T-helper 9 cell (primary cell): ENCODE measurements at regions not wholly inside any gene's neighbourhood (a gene's known extent, or its start where the extent isn't known, plus 50 kb on each side); places are given as distances from the start of the nearest gene placed in this dataset.

Experiments
- DNase-seq: peaks from one replicate; pipeline ENCODE4 v3.0.0-alpha.2; 2020

DNA sequence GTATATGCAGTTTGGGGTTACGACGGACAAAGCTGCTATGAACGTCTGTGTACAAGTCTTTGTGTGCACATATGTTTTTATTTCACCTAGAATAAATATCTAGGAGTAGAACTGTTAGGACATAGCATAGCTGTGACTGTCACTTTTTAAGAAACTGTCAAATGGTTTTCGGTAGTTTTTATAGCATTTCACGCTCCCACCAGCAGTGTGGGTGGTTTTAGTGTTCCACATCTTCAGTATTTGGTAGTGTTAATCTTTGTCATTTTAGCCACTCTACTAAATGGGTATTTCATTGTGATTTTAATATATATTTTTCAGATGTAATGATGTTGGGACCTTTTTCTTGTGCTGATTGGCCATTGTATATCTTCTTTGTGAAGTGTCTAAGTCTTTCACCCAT lies 109.1 kb upstream of the BCAT1 start:
- no peak for DNase-seq

DNA sequence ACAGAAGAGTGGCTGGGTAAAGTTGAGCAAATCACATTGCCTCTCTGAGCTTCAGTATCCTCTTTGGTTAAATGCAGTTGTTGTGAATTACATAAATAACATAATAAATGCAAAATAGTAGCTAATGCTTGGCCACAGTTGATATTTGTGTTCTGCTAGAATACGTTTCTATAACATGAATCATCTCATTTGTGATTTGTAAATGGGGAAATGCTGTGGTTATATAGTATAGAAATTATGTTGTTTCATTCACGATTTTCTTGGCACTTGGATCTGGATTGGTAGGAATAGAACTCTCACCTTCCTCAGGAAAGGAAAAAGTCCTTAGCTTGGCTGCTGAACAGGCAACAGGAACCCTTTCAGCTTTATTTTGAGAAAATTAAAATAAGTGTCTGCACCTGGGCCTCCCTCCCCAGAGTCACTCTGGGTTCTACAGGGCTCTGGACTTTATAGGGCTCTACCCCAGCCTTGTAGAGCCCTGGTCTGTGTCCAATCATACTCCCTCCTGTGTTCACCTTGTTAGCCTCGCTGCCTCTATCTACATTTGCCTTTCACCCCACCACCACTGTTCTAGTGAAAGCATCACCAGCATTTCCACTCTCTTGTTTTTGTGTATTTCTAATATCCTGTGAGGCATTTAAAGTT lies 107.7 kb upstream of the BCAT1 start:
- DNase-seq = no peak

DNA sequence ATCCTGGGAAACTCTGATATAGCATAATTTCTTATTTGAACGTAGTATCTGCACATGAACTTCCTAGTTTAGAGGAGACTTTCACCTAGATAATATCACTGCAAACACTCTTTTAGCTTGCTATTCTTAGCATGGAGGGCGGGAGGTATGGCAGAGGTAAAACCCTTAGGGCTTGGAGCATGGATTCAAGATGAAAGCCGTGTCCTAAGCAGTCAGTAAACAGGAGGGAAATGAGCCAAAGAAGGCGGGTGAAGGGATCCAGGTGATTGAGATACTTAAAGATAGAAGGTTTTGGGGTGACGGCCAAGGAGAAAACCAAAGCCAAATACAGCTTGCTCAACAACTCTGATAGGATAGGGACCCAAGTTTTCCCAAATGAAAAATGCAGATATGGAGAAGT lies 107.1 kb upstream of the BCAT1 start:
- no peak for DNase-seq

DNA sequence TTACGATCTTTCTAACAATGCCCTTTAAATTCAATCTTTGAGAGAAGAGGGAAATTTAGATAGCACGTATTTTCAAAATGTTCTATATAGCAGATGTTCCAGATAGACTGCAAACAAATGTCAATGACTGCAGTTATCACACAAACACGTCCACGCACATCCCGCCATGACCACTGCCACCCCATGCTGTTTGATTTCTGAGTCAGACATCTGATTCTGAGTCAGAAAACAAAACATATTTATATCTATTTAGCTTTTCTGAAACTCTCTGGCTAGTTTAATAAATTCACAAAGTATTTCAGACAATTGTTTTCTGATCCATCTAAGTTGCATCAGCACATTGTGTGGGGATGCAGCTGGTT lies 105.9 kb upstream of the BCAT1 start:
- peak; percentile 11 for DNase-seq

GRCh38 chr12:25054076-25054782 lies 105.3 kb upstream of the BCAT1 start:
- DNase-seq = no peak

DNA sequence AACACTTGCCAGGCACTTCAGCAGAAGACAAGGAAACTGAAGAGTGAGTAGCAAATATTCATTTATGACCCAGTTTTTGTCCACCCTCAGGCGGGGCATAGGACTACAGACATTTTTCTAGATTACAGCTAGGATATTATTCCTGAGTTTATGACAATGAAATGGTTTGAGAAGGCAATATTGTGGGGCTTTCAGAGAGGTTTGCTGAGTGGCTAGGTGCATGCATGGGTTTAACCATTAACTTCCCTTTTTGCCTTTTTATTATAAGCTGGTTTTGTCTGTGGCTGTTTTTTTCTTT lies 104.0 kb upstream of the BCAT1 start:
- no peak for DNase-seq

DNA sequence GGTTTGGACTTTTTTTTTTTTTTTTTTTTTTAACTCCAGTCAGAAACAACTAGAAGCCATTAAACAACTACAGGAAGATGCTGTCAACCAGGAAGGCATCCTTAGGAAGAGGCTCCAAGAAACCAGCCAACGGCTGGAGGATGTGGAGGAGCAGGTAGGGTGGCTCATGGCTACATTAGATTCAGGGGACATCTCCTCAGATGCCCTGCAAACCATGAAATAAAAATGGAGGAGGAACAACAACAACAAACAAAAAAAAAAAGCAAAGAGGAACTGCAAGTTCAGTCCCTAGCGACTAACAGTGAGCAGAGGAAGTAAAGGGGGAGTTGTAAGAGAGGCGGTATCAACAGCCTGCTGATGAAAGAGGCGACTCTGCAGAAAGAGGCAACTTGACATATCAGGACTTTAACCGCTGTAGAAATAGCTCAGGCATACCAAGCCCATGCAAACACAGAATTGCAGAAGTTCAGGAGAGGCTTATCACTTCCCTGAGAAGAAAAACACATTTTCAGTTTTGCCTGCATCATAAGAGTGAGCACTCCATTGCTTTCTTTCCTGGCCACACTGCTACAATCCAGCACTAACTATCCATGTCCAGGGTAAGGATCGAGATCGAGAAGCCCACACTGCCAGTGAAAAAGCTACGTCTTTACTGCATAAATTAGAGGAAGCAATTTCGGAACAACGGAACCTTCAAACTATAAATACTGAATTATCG lies 103.5 kb upstream of the BCAT1 start:
- DNase-seq = peak; percentile 13

DNA sequence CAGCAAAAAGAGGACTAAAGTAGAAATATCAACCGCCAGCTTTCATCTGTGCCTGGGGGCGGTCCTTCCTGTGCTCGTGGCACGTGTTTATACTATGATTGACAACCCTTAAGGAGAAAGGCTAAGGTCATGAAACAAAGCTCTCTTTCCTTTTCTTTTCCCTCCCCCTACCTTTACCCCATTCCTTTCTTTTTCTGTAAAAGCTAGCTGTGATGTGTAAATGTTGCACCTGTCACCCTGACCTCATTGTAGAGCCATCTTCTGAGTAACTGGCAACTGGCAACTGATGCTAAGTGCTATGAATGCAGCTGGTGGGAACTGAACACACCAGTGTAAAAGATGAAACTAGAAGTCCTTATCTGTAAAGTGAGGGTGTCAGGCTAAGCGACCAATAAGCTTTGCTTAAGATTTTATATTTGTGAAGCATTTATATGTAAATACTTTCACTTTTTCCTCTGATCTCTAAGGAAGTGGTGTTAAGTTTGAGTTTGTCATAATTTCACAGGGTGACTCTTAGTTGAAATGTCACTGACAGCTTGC lies 102.8 kb upstream of the BCAT1 start:
- peak; percentile 18 for DNase-seq

GRCh38 chr12:25051171-25051570 lies 102.3 kb upstream of the BCAT1 start:
- no peak for DNase-seq

DNA sequence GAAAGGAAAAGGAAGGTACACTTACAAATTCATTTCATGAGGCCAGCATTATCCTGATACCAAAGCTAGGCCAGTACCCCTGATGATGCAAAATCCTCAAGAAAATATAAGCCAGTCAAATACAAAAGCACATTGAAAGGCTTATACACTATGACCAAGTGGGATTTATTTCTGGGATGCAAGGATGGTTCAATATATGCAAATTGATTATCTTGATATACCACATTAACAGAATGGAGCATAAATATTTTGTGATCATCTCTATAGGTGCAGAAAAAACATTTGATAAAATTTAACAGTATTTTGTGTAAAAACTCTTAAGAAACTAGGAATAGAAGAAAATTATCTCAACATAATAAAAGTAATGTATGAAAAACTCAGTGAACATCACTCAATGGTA lies 97.0 kb upstream of the BCAT1 start:
- DNase-seq = no peak

GRCh38 chr12:25041006-25041741 lies 92.3 kb upstream of the BCAT1 start:
- DNase-seq = no peak

DNA sequence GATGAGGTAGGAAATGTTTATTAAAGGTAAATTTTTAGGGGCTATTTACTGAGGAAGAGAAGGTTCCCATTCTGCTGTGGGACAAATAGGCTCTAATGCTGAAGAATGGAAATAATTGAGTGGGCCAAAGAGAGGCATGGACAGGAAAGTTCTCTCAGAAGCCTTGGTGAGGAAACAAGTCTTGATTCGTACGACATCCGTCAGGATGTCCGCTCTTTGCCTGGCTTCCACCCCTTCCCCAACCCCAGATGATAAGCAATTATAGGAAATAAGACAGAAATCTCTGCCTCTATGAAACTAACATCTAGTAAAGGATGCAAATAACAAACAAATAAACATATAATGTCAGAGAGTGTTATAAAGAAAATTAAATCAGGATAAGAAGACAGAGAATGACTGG lies 91.7 kb upstream of the BCAT1 start:
- no peak for DNase-seq

DNA sequence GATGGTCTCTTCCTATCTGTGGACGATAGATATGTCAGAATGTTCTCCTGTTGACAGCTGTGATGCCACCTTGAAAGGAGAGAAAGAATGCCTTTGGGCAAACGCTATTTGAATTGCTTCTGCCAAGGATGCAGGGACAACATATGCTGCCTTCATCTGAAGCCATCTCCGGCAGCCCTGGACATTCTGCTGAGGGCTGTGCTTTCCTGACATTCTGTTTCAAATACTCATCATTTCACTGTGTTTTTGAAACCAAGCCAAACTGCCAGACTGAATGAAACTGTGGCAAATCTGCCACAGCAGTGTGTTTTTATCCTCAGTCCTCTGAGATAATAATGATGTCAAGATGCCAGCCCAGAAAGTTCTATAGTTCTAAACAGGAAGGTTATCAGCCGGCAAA lies 85.8 kb upstream of the BCAT1 start:
- no peak for DNase-seq

DNA sequence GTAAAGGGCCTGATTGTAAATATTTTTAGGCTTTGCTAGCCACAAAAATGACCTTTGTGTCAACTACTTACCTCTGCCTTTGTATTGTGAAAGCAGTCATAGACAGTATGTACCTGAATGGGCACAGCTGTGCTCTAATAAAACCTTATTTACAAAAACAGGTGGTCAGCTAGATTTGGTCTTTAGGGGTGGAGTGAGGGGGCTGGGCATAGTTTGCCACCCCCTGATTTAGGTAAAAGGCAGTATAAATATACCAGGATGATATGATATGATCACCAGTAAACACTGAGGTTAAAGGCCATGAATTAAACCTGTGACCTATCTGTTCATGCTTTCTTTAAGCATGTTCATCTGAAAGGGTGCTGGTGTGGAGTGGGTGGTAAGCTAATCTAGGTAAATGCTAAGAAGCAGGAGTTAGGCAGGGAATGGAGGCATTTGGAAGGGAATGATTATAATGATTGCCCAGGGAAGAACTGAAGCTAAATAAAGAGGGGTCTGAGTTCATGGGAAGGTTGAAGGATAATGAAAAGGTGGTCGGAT lies 77.1 kb upstream of the BCAT1 start:
- DNase-seq = no peak

DNA sequence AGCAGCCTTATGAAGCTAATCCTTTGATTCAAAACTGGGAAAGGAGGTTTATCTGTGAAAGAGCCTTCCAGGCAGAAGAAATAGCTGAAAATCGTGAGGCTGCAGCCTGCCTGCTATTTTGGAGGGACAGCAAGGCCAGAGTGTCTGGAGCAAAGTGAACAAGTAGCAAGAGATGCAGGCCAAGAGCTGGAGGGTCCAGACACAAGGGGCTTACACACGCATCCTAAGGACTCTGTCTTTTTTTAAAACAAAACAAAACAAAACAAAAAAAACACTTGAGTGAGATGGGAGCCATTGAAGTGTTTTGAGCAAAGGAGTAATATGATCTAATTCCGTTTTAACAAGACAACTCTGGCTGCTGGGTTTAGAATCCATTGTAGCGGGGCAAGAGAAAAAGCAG lies 76.4 kb upstream of the BCAT1 start:
- no peak for DNase-seq

DNA sequence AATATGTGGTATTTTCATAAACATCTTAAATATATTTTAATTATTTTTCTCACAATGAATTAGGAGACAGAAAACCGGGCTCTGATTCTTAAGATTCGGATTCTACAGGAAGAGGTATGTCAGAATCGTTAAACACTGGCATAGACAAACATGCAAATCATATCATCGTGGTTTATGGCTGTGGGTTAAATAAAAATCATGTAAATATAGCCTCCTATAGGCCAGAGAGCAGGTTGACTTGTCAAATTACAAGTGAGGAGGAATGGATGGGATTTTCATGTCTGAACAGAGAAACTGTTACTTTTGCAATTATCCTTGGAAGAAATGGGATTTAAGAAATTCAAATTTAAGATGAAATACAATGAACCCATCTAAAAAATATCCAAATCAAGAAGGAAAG lies 74.9 kb upstream of the BCAT1 start:
- no peak for DNase-seq

GRCh38 chr12:25020621-25021243 lies 71.8 kb upstream of the BCAT1 start:
- no peak for DNase-seq

- no peak for DNase-seq
These were observed 69.2 kb upstream of the BCAT1 start for GRCh38 chr12:25018146-25018545.

GRCh38 chr12:25017336-25017735 lies 68.4 kb upstream of the BCAT1 start:
- DNase-seq = no peak

DNA sequence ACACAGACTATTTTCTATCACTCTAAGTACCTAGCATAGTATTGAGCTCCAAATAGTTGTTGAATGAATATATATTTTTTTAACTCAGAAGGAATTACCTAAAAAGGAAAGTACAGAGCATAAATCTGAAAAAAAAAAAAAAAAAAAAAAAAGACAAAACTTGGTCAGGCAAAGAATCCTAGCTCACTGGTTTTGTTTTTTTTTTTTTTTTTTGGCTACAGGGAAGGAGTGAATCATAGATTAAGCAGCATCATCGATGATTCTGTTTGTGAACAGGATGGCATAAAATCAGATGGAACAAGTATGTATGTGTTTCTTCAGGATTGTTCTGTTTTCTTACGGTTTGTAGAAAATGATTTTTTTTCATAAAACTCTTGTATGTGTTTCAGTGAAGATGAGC lies 66.1 kb upstream of the BCAT1 start:
- no peak for DNase-seq

- DNase-seq = no peak
These were observed 64.2 kb upstream of the BCAT1 start for GRCh38 chr12:25013061-25013460.

- DNase-seq = no peak
These were observed 60.7 kb upstream of the BCAT1 start for GRCh38 chr12:25009496-25010092.
